ENCODE measurements at regions not wholly inside any gene's neighbourhood (a gene's known extent, or its start where the extent isn't known, plus 50 kb on each side); places are given as distances from the start of the nearest gene placed in this dataset.

DNA sequence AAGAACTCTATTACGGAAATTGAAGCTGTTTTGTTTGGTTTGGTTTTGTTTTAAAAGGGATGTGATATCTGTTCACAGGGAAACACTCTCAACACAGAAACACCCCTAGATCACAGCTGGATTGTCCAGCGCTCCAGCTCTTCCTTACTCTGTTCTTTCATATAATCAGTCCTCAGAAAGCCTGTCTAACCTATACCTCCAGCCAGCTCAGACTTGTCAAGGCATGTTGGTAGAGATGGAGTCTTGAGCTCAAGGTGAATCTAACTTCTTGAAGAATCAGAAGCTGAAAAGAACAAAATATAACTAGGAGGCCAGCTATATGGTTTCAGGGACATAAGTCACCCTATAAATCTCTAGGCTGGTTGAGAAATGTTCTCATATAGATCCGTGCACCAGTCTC lies 110.2 kb upstream of the EPHA3 start:
- H3K27ac Mint-ChIP-seq = no peak overlapping the region

DNA sequence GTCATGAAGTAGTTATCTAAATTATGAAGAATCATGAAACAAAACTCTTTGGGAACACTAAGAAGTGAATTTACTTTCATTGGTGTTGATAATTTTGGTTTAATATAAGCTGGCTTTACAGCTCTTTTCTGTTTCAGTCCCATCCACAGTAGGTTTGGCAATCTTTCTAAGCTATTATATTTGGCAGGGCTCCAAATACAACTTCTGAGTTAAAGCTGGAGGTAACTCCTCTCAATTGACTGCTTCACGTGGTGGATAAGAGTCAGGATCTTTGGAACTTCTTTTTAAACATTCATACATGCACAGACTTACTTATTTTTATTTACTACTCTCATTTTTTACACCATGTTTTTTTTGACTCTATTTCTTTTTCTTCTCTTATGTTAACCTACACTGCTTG lies 106.5 kb upstream of the EPHA3 start:
- Mint-ChIP-seq H3K27ac (no peak overlapping the region), H3K36me3 (ENCODE audit: low read depth) (no peaks in the 10 kb centered on the region), H3K27me3 (no peaks in the 10 kb centered on the region), H3K4me3 (no peak overlapping the region), H3K9me3 (peaks cover 2% of the 10 kb centered on the region), H3K4me1 (ENCODE audit: low read depth) (no peaks in the 10 kb centered on the region)
- DNase-seq (no peak), ATAC-seq (no peak)
- intact Hi-C loops (cut with micrococcal nuclease) = no loop called here
- ChIA-PET POLR2A (no interaction called here), CTCF (interaction anchor here (0.5 kb wide), 1 partner anchor 13 kb away, joined by 3 read pairs; no protein-coding TSS in a partner anchor)
- TF ChIP-seq, protein P1, sequence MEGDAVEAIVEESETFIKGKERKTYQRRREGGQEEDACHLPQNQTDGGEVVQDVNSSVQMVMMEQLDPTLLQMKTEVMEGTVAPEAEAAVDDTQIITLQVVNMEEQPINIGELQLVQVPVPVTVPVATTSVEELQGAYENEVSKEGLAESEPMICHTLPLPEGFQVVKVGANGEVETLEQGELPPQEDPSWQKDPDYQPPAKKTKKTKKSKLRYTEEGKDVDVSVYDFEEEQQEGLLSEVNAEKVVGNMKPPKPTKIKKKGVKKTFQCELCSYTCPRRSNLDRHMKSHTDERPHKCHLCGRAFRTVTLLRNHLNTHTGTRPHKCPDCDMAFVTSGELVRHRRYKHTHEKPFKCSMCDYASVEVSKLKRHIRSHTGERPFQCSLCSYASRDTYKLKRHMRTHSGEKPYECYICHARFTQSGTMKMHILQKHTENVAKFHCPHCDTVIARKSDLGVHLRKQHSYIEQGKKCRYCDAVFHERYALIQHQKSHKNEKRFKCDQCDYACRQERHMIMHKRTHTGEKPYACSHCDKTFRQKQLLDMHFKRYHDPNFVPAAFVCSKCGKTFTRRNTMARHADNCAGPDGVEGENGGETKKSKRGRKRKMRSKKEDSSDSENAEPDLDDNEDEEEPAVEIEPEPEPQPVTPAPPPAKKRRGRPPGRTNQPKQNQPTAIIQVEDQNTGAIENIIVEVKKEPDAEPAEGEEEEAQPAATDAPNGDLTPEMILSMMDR (IDR thresholded peaks at IDR 0.05) = no peak

More for the DNA sequence above, 110.2 kb upstream of the EPHA3 start:
- Mint-ChIP-seq H3K9me3 (no peaks in the 10 kb centered on the region), H3K4me3 (no peak overlapping the region), H3K4me1 (ENCODE audit: low read depth) (no peaks in the 10 kb centered on the region), H3K27me3 (no peaks in the 10 kb centered on the region), H3K36me3 (ENCODE audit: low read depth) (no peaks in the 10 kb centered on the region)
- ATAC-seq (no peak), DNase-seq (no peak)
- intact Hi-C loops (cut with micrococcal nuclease) = no loop called here
- POLR2A ChIA-PET = no interaction called here
- TF ChIP-seq, protein P1 (IDR thresholded peaks at IDR 0.05) = no peak
- CTCF ChIA-PET = no interaction called here

DNA sequence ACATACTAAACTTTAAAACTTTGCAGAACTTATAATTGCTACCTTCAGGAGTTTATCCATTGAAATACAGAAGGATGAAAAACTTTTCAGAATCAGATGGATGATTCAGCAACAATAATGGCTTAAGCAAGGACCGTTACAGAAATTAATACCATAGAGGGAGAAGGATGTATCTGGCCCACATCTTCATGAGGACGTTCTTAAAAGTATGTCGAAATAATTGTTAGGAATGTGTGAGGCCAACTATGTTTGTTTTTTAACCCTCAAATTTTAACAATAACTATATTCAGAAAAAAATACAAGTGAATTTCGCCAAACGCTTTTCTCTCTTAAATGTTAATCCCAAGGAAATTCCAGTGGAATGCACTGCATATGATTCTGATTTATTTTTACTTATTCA lies 105.2 kb upstream of the EPHA3 start:
- ATAC-seq = no peak
- peaks cover 4% of the 10 kb centered on the region for H3K9me3 Mint-ChIP-seq
- no peaks in the 10 kb centered on the region for H3K27me3 Mint-ChIP-seq
- no peak overlapping the region for H3K27ac Mint-ChIP-seq
- H3K36me3 Mint-ChIP-seq (ENCODE audit: low read depth) = no peaks in the 10 kb centered on the region
- ChIA-PET CTCF (no interaction called here), POLR2A (no interaction called here)
- DNase-seq = no peak
- no peaks in the 10 kb centered on the region for H3K4me1 Mint-ChIP-seq (ENCODE audit: low read depth)
- TF ChIP-seq, protein P1 (IDR thresholded peaks at IDR 0.05) = no peak
- no peak overlapping the region for H3K4me3 Mint-ChIP-seq
- intact Hi-C loops (cut with micrococcal nuclease) = no loop called here

DNA sequence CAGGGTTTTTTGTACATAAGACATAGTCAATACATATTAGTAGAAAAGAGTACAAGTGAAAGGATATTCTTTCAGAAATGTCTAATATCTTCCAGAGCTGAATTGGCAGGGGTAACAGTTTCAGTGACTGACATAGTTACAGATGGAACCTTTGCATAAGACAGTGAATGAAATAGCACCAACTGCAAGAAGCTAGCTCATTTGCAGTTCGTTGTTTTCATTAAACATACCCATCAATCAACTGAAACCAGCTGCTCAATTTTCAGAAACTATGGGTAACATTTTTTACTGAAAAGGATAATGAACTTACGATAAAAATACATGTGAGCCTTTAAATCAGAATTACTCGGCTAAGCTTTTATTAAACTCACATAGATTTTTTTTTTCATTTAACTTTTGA lies 93.9 kb upstream of the EPHA3 start:
- Mint-ChIP-seq H3K4me3 (no peak overlapping the region), H3K4me1 (ENCODE audit: low read depth) (no peaks in the 10 kb centered on the region), H3K9me3 (no peaks in the 10 kb centered on the region), H3K27ac (no peak overlapping the region), H3K36me3 (ENCODE audit: low read depth) (no peaks in the 10 kb centered on the region), H3K27me3 (no peaks in the 10 kb centered on the region)
- ATAC-seq (no peak), DNase-seq (no peak)
- ChIA-PET POLR2A (no interaction called here), CTCF (interaction anchor here (0.6 to 0.7 kb wide), 2 partner anchors 13 to 108 kb away, joined by 3 read pairs; no protein-coding TSS in a partner anchor)
- TF ChIP-seq, protein P1 (IDR thresholded peaks at IDR 0.05) = no peak
- intact Hi-C loops (cut with micrococcal nuclease) = no loop called here

DNA sequence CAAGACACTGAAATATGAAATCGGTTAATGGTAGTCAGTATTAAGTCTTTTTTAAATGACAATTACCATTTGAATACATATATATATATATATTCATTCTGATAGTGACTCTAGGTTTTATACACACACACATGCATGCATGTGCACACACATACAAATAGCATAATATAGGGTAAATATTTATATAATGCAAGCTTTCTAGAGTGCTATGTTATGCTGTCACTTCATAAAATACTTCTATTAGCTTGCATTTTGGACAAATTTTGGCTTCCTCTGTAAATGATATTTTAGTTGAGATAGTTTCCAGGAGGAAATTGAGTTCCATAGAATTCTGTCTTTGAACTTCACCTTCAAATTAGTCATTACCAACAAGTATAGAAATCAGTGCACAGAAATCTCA lies 89.9 kb upstream of the EPHA3 start:
- ATAC-seq = no peak
- no peak overlapping the region for H3K4me3 Mint-ChIP-seq
- no peaks in the 10 kb centered on the region for H3K36me3 Mint-ChIP-seq (ENCODE audit: low read depth)
- CTCF ChIA-PET = no interaction called here
- TF ChIP-seq, protein P1 (IDR thresholded peaks at IDR 0.05) = no peak
- no peaks in the 10 kb centered on the region for H3K27me3 Mint-ChIP-seq
- DNase-seq = no peak
- H3K4me1 Mint-ChIP-seq (ENCODE audit: low read depth) = no peaks in the 10 kb centered on the region
- POLR2A ChIA-PET = no interaction called here
- intact Hi-C loops (cut with micrococcal nuclease) = no loop called here
- no peaks in the 10 kb centered on the region for H3K9me3 Mint-ChIP-seq
- no peak overlapping the region for H3K27ac Mint-ChIP-seq
